ENCODE measurements at regions not wholly inside any gene's neighbourhood (a gene's known extent, or its start where the extent isn't known, plus 50 kb on each side); places are given as distances from the start of the nearest gene placed in this dataset.

DNA sequence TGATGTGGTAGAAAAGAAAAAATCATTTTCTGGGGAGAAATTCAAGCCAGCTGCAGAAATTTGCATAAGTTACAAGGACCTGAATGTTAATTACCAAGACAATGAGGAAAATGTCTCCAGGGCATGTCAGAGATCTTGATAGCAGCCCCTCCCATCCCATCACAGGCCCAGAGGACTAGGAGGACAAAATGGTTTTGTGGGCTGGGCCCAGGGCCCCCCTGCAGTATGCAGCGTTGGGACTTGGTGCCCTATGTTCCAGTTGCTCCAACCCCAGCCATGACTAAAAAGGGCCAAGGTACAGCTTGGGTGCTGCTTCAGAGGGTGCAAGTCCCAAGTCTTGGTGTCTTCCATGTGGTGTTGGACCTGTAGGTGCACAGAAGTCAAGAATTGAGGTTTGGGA is 76.6 kb upstream of the SOX1 start:
- DNase-seq (ENCODE audit: extremely low read depth, low read depth) = no peak

DNA sequence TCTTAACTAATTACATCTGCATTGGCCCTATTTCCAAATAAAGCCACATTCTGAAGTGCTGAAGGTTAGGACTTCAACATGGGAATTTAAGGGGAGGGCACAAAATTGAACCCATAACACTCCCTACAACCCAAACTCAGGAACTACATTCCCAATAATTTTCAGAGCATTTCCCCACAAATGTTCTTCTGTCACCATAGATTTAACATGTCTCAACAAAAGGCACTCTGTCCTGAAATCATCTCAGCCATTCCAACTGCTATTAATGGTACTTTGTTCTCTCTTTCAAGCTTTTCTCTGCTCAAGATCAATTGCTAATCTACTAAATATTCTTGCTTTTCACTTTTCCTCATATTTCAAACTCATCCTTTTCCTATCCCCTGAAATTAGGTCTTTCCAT is 74.0 kb upstream of the SOX1 start:
- DNase-seq (ENCODE audit: extremely low read depth, low read depth) = no peak

GRCh38 chr13:111993691-111994090 is 73.3 kb upstream of the SOX1 start:
- DNase-seq (ENCODE audit: extremely low read depth, low read depth) = no peak

GRCh38 chr13:111994578-111994977 is 72.4 kb upstream of the SOX1 start:
- no peak for DNase-seq (ENCODE audit: extremely low read depth, low read depth)

DNA sequence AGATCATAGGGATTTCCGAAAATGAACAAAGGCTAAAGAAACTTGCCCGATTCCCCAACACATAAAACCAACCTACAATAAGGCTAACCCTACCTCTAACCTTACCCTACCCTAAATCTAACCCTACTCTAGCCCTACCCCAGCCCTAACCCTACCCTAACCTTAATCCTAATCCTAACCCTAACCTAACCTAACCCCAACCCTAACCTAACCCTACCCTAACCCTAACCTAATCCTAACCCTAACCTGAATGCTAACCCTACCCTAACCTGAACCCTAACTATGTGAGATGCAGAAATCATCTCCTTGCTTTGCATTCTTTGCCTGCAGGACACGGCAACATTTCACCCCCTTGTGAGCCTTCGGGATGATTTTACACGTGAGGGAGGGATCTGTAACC is 67.6 kb upstream of the SOX1 start:
- DNase-seq (ENCODE audit: extremely low read depth, low read depth) = no peak

DNA sequence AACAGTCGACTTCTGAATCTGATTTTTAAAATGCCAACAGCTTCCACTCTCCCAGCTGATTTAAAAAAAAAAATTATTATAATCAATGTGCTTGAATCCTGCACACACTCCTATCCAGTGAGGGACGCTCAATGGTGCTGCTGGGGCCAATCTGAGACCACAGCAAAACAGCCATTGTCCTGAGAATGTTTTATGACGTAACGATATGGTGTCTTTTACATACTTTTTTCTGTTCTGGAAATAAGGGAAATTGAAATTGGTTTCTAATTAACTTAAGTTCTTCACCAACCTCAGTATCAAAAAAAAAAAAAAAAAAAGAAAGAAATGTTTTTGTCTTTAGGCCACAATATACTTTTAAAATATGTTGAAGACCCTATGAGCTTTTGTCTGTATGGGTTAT is 66.1 kb upstream of the SOX1 start:
- DNase-seq (ENCODE audit: extremely low read depth, low read depth) = no peak

DNA sequence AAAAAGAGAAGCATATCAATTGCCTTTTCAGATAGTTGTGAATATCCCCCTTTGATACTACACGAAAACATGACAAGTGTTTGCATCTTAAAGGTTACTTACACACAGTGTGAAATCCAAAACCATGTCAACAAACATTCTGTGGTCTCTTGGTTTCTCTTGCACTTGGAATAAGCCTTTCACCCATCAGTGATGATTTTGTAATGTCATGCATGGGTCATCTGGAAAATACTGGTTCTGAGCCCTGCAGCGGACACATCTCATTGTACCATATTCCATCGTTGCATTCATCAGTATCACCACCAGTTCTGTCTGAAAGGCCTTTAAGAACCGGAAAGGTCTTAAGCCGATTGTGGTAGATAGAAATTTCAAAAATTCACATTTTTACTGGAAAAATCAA is 65.4 kb upstream of the SOX1 start:
- no peak for DNase-seq (ENCODE audit: extremely low read depth, low read depth)

DNA sequence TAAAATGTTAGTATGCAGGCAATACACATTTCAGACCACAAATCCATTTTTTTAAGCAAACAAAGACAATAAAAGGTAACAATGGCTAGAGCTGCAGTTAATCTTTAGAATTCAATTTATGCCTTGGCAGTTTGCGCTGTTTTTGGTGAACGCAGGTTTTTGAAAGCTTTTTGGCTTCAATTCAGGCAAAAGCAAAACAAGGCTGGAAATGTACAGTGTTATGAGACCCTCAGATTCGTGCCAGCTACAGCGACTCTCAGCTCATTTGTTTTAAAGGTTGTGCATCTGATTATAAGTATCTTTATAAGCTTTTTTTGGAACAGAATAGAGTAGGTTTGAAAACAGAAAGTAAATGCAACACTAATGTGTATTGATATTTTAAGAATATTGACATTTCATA is 63.6 kb upstream of the SOX1 start:
- no peak for DNase-seq (ENCODE audit: extremely low read depth, low read depth)

GRCh38 chr13:112003941-112004340 is 63.0 kb upstream of the SOX1 start:
- DNase-seq (ENCODE audit: extremely low read depth, low read depth) = no peak

DNA sequence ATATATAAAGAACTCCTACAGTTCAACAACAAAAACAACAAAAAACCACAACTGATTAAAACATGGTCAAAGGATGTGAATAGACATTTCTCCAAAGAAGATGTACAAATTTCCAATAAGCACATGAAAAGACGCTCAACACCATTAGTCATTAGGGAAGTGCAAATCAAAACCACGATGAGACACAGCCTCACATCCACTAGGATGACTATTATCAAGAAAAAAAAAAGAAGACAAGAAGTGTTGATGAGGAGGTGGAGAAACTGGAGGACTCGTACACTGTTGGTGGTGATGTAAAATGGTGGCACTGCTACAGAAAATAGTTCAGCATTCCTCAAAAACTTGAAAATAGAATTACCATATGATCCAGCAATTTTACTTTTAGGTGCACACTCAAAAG is 61.0 kb upstream of the SOX1 start:
- no peak for DNase-seq (ENCODE audit: extremely low read depth, low read depth)

DNA sequence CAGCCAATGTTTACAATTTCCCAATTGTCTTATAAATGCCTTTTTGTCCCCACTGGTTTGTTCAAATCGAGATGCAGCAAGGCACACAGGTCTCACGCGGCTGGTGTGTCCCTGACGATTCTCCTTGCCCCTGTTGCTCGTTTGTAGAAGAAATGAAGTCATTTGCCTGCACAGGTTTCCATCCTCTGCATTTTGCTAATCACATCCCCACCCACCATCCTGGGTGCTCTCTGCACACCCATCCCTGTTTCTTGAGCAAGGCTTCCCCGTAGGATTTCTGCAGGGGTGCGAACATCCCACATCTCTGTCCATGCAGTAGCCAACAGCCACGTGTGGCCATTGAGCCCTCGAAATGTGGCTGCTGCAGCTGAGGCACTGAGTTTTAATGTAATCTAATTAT is 59.8 kb upstream of the SOX1 start:
- DNase-seq (ENCODE audit: extremely low read depth, low read depth) = no peak

DNA sequence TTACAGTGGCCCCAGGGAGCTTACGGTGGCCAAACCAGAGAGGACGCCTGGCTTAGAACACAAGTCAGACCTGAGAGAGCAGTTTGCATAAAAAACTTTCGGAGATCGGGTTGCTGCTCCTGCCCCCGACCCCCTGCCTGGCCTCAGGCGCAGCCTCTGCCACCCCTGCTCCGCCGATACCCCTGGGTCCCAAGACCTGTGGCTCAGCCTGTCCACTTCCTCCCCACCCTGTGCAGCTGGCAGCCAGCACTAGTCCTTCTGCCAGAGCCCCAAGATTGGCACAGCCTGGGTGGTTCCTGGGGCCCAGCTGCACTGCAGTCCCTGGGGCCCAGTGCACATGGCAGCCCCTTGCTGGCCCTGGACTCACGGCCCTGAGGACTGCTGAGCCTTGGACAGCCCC is 56.2 kb upstream of the SOX1 start:
- DNase-seq (ENCODE audit: extremely low read depth, low read depth) = no peak

DNA sequence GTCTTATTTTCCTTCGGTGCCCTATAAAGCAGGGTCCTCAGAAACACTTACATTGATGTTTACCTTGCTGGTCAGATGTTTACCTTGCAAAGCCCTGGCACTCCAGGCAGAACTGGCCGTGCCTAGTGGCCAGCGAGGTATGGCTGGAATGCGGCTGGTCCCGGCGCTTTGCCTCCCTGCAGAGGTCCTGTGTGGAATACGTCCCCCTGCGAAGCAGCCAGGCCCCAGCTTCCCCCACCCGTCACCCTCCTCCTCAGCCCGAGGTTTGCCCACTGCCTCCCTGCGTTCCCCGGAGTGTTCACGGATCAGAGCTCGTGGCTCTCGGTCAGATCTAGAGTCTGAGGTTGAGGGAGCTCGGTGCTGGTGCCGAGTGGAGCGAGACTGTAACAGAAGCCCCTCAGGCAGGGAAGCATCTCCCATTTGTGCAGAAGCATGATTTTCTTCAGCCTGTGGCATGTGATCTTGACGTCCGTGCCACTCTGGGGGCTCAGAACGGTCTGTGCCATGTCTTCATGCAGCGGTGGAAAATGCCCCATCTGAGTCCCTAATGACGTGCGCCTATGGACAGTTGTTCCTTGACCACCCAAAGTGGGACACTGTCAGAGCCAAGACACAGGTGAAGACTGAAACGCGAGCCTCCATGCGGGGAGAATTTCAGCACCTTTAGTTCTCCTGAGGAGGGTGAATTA is 54.8 kb upstream of the SOX1 start:
- DNase-seq (ENCODE audit: extremely low read depth, low read depth) = no peak

DNA sequence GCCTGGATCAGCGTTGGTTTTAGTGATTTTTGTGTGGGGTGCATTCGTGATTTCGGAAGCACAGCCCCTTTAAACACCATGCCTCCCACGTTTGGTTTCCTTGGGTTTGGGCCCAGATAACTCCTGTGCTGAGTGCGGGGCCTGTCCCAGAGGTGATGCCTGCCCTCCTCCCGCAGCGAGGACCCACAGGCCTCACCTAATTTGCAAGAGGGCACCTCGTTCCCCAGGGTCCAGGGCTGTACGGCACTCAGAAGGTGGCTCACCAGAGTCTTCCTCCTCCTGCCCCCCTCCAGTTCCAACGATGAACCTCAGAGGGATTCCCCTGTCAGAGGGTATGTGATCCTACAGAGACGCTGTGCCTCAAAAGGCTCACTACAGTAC is 54.3 kb upstream of the SOX1 start:
- DNase-seq (ENCODE audit: extremely low read depth, low read depth) = no peak

- no peak for DNase-seq (ENCODE audit: extremely low read depth, low read depth)
Measured at GRCh38 chr13:112013665-112014064, 53.3 kb upstream of the SOX1 start.

GRCh38 chr13:112014857-112015256 is 52.1 kb upstream of the SOX1 start:
- no peak for DNase-seq (ENCODE audit: extremely low read depth, low read depth)

Measured in NCI-H460 (cell line).